SU-DHL-6 (cell line): ENCODE measurements at regions not wholly inside any gene's neighbourhood (a gene's known extent, or its start where the extent isn't known, plus 50 kb on each side); places are given as distances from the start of the nearest gene placed in this dataset.

Source experiments
- EZH2phosphoT487 ChIP-seq: fragments of 200-600 bp; sonication (generic), shearing (Covaris generic); conservative IDR thresholded peaks from 2 replicates; pipeline ENCODE4 v1.6.1; 2018; ENCODE audit warnings: mild to moderate bottlenecking, antibody characterized with exemption, low read length, moderate library complexity, mixed read lengths
- TF ChIP-seq, protein P1 (sequence below): fragments of 200-600 bp; sonication (generic); IDR thresholded peaks from one replicate; pipeline ENCODE4 v1.5.1; 2017; ENCODE audit warnings: antibody characterized with exemption, mild to moderate bottlenecking, low read length, moderate library complexity; ENCODE audit not compliant: insufficient read depth, poor library complexity, severe bottlenecking

DNA sequence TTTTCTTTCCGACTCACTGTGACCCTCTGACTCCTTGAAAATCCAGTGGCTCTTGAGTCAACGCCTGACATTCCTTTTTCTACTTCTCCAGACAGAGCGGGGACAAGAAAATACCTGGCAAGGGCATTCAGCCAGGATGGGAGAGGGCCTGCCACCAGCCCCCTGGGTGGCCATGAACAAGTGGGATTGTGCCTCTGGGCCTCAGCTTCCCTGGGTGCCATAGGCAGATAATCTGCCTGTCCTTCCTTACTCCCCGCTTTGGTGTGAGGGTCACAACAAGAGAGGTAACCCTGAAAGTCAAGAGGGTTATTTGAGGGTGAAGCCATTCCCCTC, 613.9 kb upstream of the CADM1 start:
- TF ChIP-seq, protein P1, sequence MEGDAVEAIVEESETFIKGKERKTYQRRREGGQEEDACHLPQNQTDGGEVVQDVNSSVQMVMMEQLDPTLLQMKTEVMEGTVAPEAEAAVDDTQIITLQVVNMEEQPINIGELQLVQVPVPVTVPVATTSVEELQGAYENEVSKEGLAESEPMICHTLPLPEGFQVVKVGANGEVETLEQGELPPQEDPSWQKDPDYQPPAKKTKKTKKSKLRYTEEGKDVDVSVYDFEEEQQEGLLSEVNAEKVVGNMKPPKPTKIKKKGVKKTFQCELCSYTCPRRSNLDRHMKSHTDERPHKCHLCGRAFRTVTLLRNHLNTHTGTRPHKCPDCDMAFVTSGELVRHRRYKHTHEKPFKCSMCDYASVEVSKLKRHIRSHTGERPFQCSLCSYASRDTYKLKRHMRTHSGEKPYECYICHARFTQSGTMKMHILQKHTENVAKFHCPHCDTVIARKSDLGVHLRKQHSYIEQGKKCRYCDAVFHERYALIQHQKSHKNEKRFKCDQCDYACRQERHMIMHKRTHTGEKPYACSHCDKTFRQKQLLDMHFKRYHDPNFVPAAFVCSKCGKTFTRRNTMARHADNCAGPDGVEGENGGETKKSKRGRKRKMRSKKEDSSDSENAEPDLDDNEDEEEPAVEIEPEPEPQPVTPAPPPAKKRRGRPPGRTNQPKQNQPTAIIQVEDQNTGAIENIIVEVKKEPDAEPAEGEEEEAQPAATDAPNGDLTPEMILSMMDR, result no peak
- no peak for TF ChIP-seq EZH2phosphoT487
